Right lobe of liver (tissue), 4 donors: ENCODE measurements at regions not wholly inside any gene's neighbourhood (a gene's known extent, or its start where the extent isn't known, plus 50 kb on each side); places are given as distances from the start of the nearest gene placed in this dataset.

ENCODE experiments used
- CTCF ChIP-seq, 4 donors: fragments of 200-600 bp in 3 of 4; fragments of 450-650 bp in 1 of 4; IDR thresholded peaks; one replicate each; pipeline versions ENCODE4 v1.5.1 to v1.8.0; 2016 to 2022; ENCODE audit warnings: antibody characterized with exemption in 4 of 4, mild to moderate bottlenecking in 2 of 4
- POLR2A ChIP-seq: fragments of 450-650 bp; IDR thresholded peaks from one replicate; pipeline ENCODE4 v1.6.1; 2017; ENCODE audit warnings: antibody characterized with exemption, mild to moderate bottlenecking
- donor health status: DM: no; HTN: no; CAD: no.
- donor health status: DM: no; HTN: no; CAD: no.
- donor health status: DM: no; HTN: yes; CAD: no.

DNA sequence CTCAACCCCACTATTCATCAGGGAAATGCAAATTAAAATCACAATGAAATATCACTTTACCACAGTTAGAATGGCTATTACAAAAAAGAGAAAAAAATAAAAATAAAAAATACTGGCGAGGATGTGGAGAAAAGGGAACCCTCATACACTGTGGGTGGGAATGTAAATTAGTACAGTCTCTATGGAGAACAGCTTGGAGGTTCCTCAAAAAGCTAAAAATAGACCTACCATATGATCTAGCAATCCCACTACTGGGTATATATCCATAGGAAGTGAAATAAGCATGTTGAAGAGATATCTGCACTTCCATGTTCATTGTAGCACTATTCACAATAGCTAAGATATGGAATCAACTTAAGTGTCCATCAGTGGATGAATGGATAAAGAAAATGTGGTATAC lies 50.5 kb upstream of the PAGE1 start:
- no peak for TF ChIP-seq CTCF (IDR thresholded peaks at IDR 0.05)
- no peak for TF ChIP-seq POLR2A
